ENCODE measurements at regions not wholly inside any gene's neighbourhood (a gene's known extent, or its start where the extent isn't known, plus 50 kb on each side); places are given as distances from the start of the nearest gene placed in this dataset.
"Not testable (repeated sequence)": the region's sequence is repeated elsewhere in the genome, so short reads cannot be mapped to it uniquely, and the experiment has no call there.

DNA sequence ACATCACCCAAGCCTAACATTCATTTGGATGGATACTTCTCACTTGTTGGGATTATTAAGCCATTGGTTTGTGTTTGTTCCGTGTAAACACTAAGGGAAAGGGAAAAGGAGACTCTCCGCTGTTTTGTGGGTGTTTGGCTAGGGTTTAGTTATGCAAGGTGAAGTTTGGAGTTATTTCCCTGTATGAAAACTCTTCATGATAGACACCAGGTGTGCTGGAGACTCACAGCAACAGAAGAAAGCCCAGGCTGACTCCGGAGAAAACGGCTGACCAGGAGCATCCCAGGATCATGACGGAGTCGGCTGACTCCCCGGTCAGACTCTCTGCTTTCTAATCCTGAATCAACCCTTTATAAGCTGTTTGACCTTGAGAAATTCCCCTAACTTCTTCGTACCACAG, 94.1 kb upstream of the KLF6 start:
- no peak for DNase-seq (ENCODE audit: low read depth)
- TF ChIP-seq, protein P1, sequence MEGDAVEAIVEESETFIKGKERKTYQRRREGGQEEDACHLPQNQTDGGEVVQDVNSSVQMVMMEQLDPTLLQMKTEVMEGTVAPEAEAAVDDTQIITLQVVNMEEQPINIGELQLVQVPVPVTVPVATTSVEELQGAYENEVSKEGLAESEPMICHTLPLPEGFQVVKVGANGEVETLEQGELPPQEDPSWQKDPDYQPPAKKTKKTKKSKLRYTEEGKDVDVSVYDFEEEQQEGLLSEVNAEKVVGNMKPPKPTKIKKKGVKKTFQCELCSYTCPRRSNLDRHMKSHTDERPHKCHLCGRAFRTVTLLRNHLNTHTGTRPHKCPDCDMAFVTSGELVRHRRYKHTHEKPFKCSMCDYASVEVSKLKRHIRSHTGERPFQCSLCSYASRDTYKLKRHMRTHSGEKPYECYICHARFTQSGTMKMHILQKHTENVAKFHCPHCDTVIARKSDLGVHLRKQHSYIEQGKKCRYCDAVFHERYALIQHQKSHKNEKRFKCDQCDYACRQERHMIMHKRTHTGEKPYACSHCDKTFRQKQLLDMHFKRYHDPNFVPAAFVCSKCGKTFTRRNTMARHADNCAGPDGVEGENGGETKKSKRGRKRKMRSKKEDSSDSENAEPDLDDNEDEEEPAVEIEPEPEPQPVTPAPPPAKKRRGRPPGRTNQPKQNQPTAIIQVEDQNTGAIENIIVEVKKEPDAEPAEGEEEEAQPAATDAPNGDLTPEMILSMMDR (IDR thresholded peaks at IDR 0.05; ENCODE audit: low read depth, low read length) = no peak
- TF ChIP-seq, protein P2, sequence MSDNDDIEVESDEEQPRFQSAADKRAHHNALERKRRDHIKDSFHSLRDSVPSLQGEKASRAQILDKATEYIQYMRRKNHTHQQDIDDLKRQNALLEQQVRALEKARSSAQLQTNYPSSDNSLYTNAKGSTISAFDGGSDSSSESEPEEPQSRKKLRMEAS (IDR thresholded peaks at IDR 0.05; ENCODE audit: low read depth, low read length) = no peak
- no peak for TF ChIP-seq MYC (IDR thresholded peaks at IDR 0.05; ENCODE audit: low read depth, low read length)
- no peak for TF ChIP-seq POLR2A (IDR thresholded peaks at IDR 0.05; ENCODE audit: extremely low read depth, insufficient read length)
- H3K4me3 ChIP-seq (ENCODE audit: low read depth, low read length) = no peak overlapping the region

DNA sequence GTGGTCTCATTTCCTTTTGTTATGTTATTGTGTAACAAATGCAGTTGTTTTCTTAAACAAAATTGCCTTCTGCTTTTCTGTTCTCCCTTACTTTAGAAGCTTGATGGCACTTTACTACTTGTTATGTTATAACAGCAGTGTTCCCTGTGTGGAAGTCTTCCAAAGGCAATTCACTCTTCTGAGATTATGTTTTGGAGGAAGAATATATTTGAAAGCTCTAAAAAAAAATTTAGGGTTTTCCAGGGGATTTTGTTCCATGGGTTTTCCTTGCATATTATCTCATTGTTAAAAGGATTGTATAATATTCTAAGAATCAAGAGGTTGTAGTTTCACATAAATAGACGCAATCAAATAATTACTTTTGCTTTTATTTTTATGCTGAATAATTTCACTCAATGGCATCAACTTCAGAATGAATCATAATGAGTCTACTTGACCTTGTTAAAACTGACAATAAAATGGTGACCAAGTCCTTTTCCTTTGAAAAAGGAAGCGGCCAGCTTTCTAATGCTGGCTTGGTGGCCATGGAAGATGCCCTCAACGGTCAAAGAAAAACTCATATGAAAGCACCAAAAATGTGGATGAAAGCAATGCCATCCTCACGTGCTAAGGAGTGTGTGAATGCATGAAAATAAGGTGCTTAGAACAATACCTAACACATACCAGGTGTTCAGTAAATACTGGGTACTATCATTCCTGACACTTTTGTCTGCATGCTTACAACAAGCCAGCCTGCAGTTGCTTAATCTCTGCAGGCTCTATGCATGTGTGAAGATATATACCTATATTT, 92.4 kb upstream of the KLF6 start:
- DNase-seq (ENCODE audit: low read depth) = no peak
- TF ChIP-seq, protein P2 (IDR thresholded peaks at IDR 0.05; ENCODE audit: low read depth, low read length) = no peak
- TF ChIP-seq, protein P1 (IDR thresholded peaks at IDR 0.05; ENCODE audit: low read depth, low read length) = no peak
- TF ChIP-seq POLR2A (IDR thresholded peaks at IDR 0.05; ENCODE audit: extremely low read depth, insufficient read length) = no peak
- no peak for TF ChIP-seq MYC (IDR thresholded peaks at IDR 0.05; ENCODE audit: low read depth, low read length)
- no peak overlapping the region for H3K4me3 ChIP-seq (ENCODE audit: low read depth, low read length)

DNA sequence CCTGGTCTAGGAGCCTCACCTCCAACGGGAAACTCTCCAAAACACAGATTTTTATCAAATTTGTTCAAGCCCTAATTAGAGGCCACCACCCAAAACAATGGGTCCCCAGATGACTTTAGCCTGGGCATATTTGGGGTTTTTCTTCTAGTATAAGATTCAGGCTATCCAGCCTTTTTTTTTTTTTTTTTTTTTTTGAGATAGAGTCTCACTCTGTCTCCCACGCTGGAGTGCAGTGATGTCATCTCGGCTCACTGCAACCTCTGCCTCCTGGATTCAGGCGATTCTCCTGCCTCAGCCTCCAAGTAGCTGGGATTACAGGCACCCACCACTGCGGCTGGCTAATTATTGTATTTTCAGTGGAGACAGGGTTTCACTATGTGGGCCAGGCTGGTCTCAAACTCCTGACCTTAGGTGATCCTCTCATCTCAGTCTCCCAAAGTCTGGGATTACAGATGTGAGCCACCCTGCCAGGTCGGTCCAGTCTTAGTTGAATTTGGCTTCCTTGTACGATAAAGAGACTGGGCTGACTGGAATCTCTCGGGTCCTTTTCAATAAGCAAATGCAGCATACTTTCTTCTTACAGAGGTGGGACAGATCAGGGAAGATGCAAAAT, 91.4 kb upstream of the KLF6 start:
- TF ChIP-seq, protein P2 (IDR thresholded peaks at IDR 0.05; ENCODE audit: low read depth, low read length) = no peak
- TF ChIP-seq, protein P1 (IDR thresholded peaks at IDR 0.05; ENCODE audit: low read depth, low read length) = no peak
- TF ChIP-seq MYC (IDR thresholded peaks at IDR 0.05; ENCODE audit: low read depth, low read length) = no peak
- TF ChIP-seq POLR2A (IDR thresholded peaks at IDR 0.05; ENCODE audit: extremely low read depth, insufficient read length) = no peak
- H3K4me3 ChIP-seq (ENCODE audit: low read depth, low read length) = no peak overlapping the region
- DNase-seq (ENCODE audit: low read depth) = no peak

DNA sequence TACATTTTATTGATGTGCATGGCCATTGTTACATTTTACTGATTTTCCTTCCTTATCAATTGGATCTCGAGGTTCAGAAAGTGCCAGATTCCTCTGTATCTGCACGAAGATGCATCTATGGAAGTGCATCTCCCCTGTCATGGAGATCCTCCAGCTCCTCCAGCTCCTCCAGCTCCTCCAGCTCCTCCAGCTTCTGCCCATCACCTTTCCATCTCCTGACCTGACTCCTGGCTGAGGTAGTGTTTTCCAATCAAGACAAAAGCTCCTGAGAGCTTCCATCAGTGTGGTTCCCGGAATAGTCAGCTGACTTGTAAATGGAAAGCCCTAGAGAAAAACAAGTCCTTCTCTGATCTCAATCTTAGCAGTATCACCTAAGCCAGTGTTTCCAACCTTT, 90.8 kb upstream of the KLF6 start:
- H3K4me3 ChIP-seq (ENCODE audit: low read depth, low read length) = no peak overlapping the region
- TF ChIP-seq, protein P1 (IDR thresholded peaks at IDR 0.05; ENCODE audit: low read depth, low read length) = no peak
- no peak for TF ChIP-seq MYC (IDR thresholded peaks at IDR 0.05; ENCODE audit: low read depth, low read length)
- TF ChIP-seq POLR2A (IDR thresholded peaks at IDR 0.05; ENCODE audit: extremely low read depth, insufficient read length) = no peak
- TF ChIP-seq, protein P2 (IDR thresholded peaks at IDR 0.05; ENCODE audit: low read depth, low read length) = no peak
- DNase-seq (ENCODE audit: low read depth) = no peak

DNA sequence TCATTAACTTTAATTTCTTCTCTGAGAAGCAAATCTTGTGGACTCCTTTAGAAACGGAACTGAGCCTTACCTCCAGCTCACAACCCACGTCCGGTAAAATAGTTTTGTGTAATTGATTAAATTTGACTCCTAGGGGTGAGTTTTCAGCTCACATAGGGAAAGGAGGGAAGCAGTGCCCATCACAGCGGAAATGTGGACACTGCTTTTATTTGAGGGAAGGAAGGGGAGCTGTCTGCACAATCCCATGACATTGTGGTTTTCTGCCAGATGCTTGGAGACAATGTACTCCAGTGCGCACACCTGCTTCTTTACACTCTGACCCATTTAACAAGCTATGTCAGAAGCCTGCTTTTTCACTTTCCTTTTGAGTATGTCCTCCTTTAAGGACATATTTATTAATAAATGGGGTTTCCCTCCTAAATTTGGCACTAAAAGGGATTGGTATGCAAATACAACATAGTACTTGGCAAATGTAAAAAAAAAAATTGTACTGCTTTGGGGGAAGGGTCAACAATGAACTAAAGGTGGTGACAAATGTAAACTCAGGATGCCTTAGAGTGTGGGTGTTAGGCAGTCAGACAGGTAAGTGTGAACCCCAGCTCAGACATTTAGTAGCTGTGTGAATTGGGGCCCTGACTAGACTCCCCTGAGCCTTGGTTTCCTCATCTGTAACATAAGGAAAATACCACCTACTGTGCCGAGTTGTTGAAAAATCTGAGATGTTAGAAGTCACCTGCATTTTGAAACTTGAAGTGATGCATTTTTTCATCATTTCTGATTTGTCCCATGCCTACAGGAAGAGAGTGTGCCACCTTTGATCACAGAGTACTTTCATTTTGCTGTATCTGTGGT, 90.2 kb upstream of the KLF6 start:
- no peak overlapping the region for H3K4me3 ChIP-seq (ENCODE audit: low read depth, low read length)
- DNase-seq (ENCODE audit: low read depth) = no peak
- TF ChIP-seq MYC (IDR thresholded peaks at IDR 0.05; ENCODE audit: low read depth, low read length) (no peak), POLR2A (IDR thresholded peaks at IDR 0.05; ENCODE audit: extremely low read depth, insufficient read length) (no peak)
- TF ChIP-seq, protein P2 (IDR thresholded peaks at IDR 0.05; ENCODE audit: low read depth, low read length) = no peak
- TF ChIP-seq, protein P1 (IDR thresholded peaks at IDR 0.05; ENCODE audit: low read depth, low read length) = no peak

DNA sequence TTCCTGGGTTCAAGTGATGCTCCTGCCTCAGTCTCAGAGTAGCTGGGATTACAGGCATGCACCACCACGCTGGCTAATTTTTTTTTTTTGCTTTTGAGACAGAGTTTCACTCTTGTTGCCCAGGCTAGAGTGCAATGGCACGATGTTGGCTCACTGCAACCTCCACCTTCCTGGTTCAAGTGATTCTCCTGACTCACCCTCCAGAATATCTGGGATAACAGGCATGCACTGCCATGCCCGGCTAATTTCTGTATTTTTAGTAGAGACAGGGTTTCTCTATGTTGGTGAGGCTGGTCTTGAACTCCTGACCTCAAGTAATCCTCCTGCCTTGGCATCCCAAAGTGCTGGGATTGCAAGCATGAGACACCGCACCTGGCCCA, 89.6 kb upstream of the KLF6 start:
- DNase-seq (ENCODE audit: low read depth); H3K4me3 ChIP-seq (ENCODE audit: low read depth, low read length): not testable (repeated sequence)

All from NB4 (cell line).